Ectodermal cell (in vitro differentiated cells): ENCODE measurements at regions not wholly inside any gene's neighbourhood (a gene's known extent, or its start where the extent isn't known, plus 50 kb on each side); places are given as distances from the start of the nearest gene placed in this dataset.

ENCODE experiments used
- H3K27ac ChIP-seq: 2 replicates; pipeline ENCODE4 v1.7.0; 2013; ENCODE audit warnings: mild to moderate bottlenecking, low read depth, low read length; ENCODE audit not compliant: insufficient read depth, poor library complexity, severe bottlenecking
- H3K27me3 ChIP-seq: 2 replicates; pipeline ENCODE4 v1.7.0; 2013; ENCODE audit warnings: mild to moderate bottlenecking, low read length; ENCODE audit not compliant: insufficient read depth, control insufficient read depth, poor library complexity, severe bottlenecking
- H3K36me3 ChIP-seq: one replicate; pipeline ENCODE4 v1.7.0; 2013; ENCODE audit warnings: low read length; ENCODE audit not compliant: control insufficient read depth, insufficient read depth
- H3K4me1 ChIP-seq: one replicate; pipeline ENCODE4 v1.7.0; 2013; ENCODE audit warnings: low read length; ENCODE audit not compliant: control insufficient read depth, insufficient read depth
- H3K4me3 ChIP-seq: 2 replicates; pipeline ENCODE4 v1.7.0; 2013; ENCODE audit warnings: low read depth, low read length, control low read depth; ENCODE audit not compliant: insufficient read depth
- H3K9me3 ChIP-seq: 2 replicates; pipeline ENCODE4 v1.7.0; 2013; ENCODE audit warnings: mild to moderate bottlenecking, low read length, moderate library complexity; ENCODE audit not compliant: control insufficient read depth
- WGBS, 2 experiments: methylation state at CpG; one replicate each; pipeline ENCODE4 v1.1.7; 2013; ENCODE audit warnings: missing lambda C conversion rate in 2 of 2; 5-methylcytosine and 5-hydroxymethylcytosine counted together

DNA sequence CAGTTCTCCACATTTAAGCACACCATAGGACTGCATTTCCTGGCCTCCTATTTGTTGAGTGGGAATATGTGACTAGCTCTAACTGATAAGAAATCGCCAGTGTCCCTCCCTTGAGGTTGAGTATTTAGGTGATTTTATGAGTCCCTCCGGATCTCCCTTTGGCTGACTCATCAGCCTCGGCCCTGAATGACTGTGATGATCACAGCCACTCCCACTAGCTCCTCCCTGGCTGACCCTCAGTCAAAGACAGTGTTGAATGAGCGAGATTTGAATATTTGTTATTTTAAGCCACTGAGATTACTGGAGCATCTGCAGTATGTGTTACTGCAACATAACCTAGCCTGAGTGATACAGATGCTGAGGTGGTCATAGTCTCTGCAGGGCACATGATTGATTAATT lies 515.3 kb downstream of the EPHB1 start:
- no peaks in the 10 kb centered on the region for H3K9me3 ChIP-seq
- no peaks in the 10 kb centered on the region for H3K4me1 ChIP-seq
- no peak overlapping the region for H3K4me3 ChIP-seq
- H3K27me3 ChIP-seq = no peaks in the 10 kb centered on the region
- WGBS, 2 experiments = 44 to 63% methylated on average over 4 of the region's 4 CpGs
- no peaks in the 10 kb centered on the region for H3K36me3 ChIP-seq
- no peak overlapping the region for H3K27ac ChIP-seq

DNA sequence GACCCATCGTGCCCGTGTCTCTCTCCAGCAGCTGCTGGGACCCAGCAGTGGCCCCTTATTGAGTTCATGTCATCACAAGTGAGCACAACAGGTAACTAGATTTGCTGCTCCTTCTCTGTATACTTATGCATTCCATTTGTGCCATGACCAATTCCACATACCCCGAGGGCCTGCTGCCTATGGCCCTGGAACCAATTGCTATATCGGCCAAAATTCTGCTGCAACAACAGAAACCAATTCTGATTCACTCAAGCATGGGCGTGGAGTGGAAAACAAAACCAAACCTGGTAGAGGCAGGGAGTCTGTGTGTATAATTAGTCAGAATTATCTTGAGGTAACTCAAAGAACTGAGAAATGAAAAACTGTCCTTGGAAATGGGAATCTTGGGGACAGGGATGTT lies 516.6 kb downstream of the EPHB1 start:
- no peaks in the 10 kb centered on the region for H3K9me3 ChIP-seq
- no peaks in the 10 kb centered on the region for H3K36me3 ChIP-seq
- no peaks in the 10 kb centered on the region for H3K4me1 ChIP-seq
- no peak overlapping the region for H3K4me3 ChIP-seq
- no peaks in the 10 kb centered on the region for H3K27me3 ChIP-seq
- H3K27ac ChIP-seq = no peak overlapping the region
- 90 to 92% methylated on average over 5 of the region's 5 CpGs for WGBS, 2 experiments

DNA sequence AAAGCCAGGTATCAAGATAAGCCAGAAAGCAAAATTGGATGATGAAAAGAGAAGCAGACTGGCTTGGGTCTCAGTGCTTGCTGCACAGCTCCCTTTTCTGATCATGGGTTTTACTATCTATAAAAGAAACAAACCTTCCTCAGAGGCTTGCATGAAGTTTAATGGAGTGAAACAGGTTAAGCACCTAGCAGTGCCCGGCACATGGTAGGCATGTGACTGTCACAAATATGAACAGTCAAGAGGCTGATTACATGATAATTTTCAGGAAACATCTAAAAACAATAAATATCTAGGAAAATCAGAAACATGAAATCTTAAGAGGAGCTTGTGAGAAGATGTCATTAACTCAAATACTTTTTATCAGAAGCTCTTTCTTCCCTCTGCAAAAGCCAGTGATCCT lies 519.2 kb downstream of the EPHB1 start:
- Histone ChIP-seq H3K27me3 (no peaks in the 10 kb centered on the region), H3K4me3 (no peak overlapping the region), H3K4me1 (no peaks in the 10 kb centered on the region), H3K9me3 (no peaks in the 10 kb centered on the region), H3K27ac (no peak overlapping the region), H3K36me3 (no peaks in the 10 kb centered on the region)
- 100% methylated on average over 1 of the region's 1 CpG for WGBS, 2 experiments

DNA sequence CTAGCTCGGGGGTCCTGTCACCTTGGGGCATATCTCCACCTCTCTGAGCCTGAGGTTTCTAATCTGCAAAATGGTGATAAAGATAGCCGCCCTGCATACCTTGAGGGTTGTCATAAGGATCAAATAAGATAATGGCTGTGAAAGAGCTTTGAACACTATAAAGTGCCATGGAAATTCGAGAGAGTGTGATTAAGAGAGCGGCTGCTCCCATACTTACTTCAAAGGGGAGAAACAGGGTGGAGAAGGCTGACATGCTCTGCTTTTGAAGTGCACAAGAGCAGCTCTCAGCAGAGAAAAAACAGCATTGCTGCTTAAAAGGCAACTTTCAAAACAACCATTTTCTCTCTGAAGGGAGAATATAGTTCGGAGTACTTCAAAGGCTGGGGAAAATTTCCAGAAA lies 529.2 kb downstream of the EPHB1 start:
- Histone ChIP-seq H3K27me3 (no peaks in the 10 kb centered on the region), H3K9me3 (no peaks in the 10 kb centered on the region), H3K27ac (no peak overlapping the region), H3K4me1 (no peaks in the 10 kb centered on the region), H3K36me3 (no peaks in the 10 kb centered on the region), H3K4me3 (no peak overlapping the region)
- 78 to 86% methylated on average over 4 to 5 of the region's 5 CpGs for WGBS, 2 experiments

DNA sequence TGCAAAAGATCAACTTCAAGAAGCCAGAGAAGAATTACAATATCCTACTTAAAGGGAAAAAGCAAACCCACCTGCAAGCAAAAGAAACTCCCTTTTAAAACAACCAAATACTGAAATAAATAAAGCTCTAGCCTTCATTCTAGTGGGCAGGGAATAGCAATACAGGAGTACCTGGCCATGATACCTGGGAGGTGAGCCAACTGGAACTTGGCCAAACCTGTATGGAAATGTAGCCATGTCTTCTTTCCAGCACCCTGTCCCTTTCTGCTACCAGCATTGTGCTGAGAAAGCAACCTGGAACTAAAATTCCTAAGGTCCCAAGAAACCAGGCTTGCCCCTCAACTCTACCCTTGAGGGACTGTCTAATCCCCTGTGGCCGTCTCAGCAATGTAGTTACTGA lies 530.0 kb downstream of the EPHB1 start:
- WGBS, 2 experiments = 85 to 88% methylated on average over 1 of the region's 1 CpG
- no peaks in the 10 kb centered on the region for H3K9me3 ChIP-seq
- no peaks in the 10 kb centered on the region for H3K27me3 ChIP-seq
- H3K27ac ChIP-seq = no peak overlapping the region
- H3K4me1 ChIP-seq = no peaks in the 10 kb centered on the region
- H3K4me3 ChIP-seq = no peak overlapping the region
- no peaks in the 10 kb centered on the region for H3K36me3 ChIP-seq

- no peak overlapping the region for H3K27ac ChIP-seq
- no peaks in the 10 kb centered on the region for H3K27me3 ChIP-seq
- no peaks in the 10 kb centered on the region for H3K9me3 ChIP-seq
- H3K36me3 ChIP-seq = no peaks in the 10 kb centered on the region
- H3K4me3 ChIP-seq = no peak overlapping the region
- no peaks in the 10 kb centered on the region for H3K4me1 ChIP-seq
- 82 to 88% methylated on average over 6 of the region's 6 CpGs for WGBS, 2 experiments
These were observed 530.7 kb downstream of the EPHB1 start for GRCh38 chr3:135325726-135326235.

DNA sequence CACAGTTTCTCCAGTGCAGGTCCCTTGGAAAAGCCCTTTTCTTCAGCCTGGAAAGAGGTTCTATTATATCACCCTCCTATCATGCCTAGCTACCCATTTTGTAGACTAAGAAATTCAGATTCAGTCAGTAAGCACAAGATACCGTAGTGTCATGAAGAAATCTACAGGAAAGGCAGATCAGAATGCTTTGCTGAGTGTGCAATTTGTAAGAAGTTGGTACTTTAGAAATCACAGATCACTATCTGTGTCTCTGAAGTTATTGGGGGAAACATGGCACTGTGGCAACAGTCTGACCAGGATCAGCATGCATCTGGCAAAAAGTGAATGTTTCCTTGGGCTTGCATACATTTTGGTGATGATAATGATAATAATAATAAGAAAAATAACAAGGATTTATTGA lies 531.8 kb downstream of the EPHB1 start:
- Histone ChIP-seq H3K36me3 (no peaks in the 10 kb centered on the region), H3K4me3 (no peak overlapping the region), H3K4me1 (no peaks in the 10 kb centered on the region), H3K27ac (no peak overlapping the region), H3K27me3 (no peaks in the 10 kb centered on the region), H3K9me3 (no peaks in the 10 kb centered on the region)
- WGBS, 2 experiments = 100% methylated on average over 1 of the region's 1 CpG

DNA sequence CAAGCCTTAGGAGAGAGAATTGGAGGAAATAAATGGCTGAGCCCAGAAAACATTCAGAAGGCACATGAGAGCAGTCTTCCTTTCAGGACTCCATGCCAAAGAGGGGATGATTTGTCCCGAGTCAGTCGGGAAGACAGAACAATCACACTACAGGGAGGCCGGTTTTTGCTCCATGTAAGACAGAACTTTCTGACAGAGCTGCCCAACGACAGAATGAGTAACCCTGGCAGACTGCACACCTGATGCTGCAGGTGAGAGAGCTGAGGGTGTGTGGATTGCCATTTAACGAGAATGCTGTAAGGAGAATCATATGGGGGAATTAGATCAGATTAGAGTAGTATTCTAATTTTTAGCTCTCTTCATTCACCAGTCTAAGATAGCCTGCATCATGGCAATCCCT lies 533.0 kb downstream of the EPHB1 start:
- WGBS, 2 experiments = 88 to 93% methylated on average over 5 of the region's 5 CpGs
- Histone ChIP-seq H3K36me3 (no peaks in the 10 kb centered on the region), H3K27ac (no peak overlapping the region), H3K4me3 (no peak overlapping the region), H3K9me3 (no peaks in the 10 kb centered on the region), H3K4me1 (no peaks in the 10 kb centered on the region), H3K27me3 (no peaks in the 10 kb centered on the region)

- no peaks in the 10 kb centered on the region for H3K4me1 ChIP-seq
- WGBS, 2 experiments = 91% methylated on average over 2 of the region's 2 CpGs
These were observed 534.4 kb downstream of the EPHB1 start for GRCh38 chr3:135329479-135329878.

DNA sequence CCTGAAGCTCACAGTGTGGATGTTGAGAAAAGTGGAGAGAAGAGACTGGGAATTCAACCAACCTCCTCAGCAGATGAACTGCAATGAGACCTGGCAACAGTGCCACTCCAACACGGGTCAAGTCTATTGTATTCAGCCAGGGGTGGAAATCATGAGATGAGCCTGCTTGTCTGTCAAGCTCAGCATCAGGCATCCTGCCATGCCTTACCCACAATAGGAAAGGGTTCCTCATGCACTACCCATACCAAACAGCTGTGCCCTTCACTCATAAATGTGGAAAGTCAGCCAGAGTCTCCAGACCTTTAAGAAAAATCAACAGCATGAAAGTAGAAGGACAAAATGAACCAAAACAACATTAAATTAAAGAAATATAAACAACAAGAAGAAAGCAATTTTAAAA lies 542.1 kb downstream of the EPHB1 start:
- WGBS, 2 experiments = 54 to 57% methylated on average over 1 of the region's 1 CpG
- no peaks in the 10 kb centered on the region for H3K27me3 ChIP-seq
- no peak overlapping the region for H3K4me3 ChIP-seq
- no peaks in the 10 kb centered on the region for H3K9me3 ChIP-seq
- H3K27ac ChIP-seq = no peak overlapping the region
- H3K4me1 ChIP-seq = no peaks in the 10 kb centered on the region
- no peaks in the 10 kb centered on the region for H3K36me3 ChIP-seq

More at GRCh38 chr3:135329479-135329878, 534.4 kb downstream of the EPHB1 start:
- H3K9me3 ChIP-seq = no peaks in the 10 kb centered on the region
- no peaks in the 10 kb centered on the region for H3K36me3 ChIP-seq
- no peaks in the 10 kb centered on the region for H3K27me3 ChIP-seq
- no peak overlapping the region for H3K27ac ChIP-seq
- H3K4me3 ChIP-seq = no peak overlapping the region

DNA sequence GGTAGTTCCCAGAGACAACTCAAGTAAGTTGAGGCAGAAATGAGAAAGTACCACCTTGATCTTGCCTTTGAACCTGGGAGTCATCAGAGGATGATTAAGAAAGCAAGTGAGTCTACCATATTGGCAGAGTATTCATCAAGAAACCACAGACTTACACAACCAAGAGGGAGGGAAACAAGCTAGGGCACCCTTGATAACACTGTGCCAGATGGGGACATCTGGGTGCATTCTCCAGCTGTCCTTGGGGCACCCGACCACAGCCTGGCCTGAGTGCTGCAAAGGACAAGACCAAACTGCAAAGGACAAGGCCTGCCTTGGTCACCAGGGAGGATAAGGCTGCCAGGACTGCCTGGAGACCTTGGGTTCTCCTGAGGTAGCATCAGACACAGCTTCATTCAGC lies 553.6 kb downstream of the EPHB1 start:
- H3K27me3 ChIP-seq = no peaks in the 10 kb centered on the region
- no peaks in the 10 kb centered on the region for H3K9me3 ChIP-seq

More for the DNA sequence above, 553.6 kb downstream of the EPHB1 start:
- Histone ChIP-seq H3K4me1 (no peaks in the 10 kb centered on the region), H3K36me3 (no peaks in the 10 kb centered on the region), H3K27ac (no peak overlapping the region), H3K4me3 (no peak overlapping the region)
- WGBS, 2 experiments = 71 to 93% methylated on average over 1 of the region's 1 CpG
